NCI-H1092 (cell line): ENCODE measurements at regions not wholly inside any gene's neighbourhood (a gene's known extent, or its start where the extent isn't known, plus 50 kb on each side); places are given as distances from the start of the nearest gene placed in this dataset.

ENCODE experiments used
- DNase-seq: peaks from one replicate; lab custom pipeline; 2025; lab: John Stamatoyannopoulos, UW

DNA sequence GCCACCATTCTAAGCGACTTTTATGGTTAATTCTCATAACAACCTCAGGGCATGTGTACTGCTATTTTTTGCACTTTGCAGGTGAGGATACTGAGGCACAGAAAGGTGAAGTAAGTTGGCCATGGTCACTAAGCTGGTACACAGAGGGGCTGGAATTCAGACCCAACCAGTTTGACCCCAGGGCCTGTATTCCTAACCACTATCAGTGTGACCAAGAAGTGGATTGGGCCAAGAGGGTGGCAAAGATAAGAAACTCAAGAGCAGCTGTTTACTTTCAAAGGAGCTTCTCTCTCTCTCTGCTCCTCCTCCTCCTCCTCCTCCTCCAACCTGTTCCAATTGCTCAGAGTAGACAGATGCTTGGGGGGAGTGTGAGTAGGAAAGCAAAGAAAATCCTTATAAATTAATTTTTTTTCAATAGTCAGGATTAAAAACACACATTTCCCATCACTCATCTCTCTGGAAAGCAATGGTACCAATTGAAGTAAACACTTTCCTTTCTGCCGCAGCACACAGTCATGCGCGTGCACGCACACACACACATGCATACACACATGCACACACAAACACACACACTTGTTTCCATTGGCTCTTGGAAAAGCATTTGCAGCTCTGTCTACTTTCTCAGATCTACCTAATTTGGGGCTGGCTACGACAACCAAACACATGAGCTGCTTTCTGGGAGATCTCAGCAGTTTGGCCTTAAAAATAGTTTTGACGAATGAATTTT, 736.7 kb upstream of the WWC1 start:
- DNase-seq = no peak

DNA sequence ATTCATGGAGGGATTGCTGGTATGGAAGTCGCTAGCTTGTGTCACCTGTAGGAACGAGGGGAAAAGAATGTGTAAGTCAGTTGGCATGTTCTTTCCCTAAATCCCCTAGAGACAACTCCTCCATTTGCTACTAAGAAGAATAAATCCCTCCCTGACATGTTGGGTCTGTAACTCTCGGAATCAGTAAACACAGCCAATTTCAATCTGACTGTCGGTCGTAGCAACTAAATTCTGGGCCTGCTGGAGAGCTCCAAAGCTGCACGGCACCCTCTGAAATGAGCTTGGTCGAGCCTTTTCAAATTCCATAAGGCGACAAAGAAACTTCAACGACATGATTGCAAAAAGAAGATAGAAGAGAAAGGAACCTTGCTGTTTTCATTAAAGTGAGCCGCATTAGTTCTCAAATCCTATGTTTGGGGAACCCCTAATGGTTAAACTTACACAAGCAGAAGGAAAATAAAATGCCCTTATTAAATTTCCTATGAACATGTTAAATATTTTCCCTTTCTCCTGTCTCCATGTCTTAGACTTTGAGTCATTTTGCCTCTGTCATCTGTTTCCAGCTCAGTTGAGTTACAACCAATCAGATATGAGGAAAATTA, 735.8 kb upstream of the WWC1 start:
- no peak for DNase-seq

DNA sequence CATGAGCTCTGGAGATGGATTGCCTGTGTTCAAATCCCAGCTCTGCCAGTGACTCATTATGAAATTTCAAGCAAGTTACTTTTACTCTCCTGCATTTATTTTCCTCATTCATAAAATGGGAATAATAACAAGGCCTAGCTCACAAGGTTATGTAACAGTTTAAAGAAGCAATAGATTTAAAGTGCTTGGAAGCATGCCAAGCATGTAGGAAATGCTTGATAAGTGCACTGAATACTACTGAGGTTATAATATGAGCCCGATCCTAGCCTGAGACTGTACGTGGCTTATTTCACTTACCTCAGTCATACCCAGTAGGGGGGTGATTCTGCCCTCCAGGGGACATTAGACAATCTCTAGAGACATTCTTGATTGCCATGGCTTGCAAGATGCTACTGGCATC, 734.1 kb upstream of the WWC1 start:
- no peak for DNase-seq

DNA sequence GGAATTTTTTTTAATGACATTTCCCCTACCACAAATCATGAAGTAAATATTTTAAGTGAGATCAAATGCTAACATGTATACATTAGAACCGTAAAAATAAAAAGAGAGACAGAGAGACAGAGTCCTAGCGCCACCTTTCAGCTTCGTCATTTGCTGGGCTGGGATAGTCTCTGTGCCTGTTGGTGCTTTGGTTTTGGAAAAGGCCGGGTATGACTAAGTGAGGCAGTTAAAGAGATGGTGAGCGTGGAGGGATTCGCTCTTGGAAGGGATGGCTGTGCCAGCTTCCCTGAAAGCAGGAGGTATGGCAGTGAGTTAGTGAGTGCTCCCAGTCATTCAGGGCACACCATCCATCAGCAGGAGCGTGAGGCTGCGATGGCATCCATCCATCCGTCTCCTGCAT, 729.6 kb upstream of the WWC1 start:
- no peak for DNase-seq

DNA sequence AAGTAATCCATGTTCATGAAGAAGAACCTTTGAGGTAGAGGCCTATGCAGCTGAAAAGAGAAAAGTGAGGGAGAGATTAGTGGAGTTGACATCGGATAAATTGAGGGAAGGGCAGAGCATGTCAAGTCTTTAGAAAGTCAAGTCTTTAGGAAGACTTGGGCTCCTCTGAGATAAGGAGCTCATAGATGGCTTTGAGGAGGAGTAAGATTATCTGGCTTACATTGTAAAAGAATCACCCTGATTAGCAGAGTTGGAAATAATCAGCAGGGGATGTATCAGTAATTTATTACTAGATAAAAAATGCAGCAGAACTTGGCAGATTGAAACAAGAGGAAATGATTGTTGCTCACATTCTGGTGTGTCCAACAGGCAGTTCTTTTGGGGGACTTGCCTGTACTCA, 727.2 kb upstream of the WWC1 start:
- DNase-seq = no peak

DNA sequence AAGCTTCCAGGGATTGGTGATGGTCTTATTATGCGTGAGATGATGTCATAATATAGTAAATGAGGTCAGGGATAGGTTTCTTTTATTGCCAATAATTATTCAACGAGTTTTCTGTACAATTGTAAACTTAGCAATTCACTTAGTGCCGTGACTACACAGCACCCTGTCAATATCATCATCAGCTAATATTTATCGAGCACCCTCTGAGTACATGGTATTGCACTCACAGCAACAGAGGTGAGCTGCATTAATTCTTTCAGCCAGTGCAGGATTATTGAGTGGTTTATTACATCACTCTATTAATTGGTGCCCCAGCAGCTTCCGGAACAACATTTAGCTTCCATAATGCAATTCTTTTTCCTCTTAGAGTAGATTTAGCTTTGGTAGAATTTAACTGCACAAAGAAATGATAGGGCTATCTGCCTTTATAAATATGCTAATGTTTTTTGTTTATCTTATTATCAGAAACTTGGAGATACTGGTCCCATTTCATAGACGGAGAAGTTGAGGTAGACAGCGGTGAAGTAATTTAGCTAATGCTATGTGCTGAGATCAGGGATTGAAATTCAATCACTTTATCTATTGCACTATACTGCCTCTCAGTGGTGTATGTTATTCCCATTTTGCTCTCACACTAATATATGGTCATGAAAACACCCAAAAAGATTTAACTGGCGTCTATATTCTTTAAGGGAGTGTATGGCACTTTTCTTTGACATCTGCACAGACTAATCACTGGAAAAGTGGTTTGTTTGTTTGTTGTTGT, 726.1 kb upstream of the WWC1 start:
- no peak for DNase-seq

DNA sequence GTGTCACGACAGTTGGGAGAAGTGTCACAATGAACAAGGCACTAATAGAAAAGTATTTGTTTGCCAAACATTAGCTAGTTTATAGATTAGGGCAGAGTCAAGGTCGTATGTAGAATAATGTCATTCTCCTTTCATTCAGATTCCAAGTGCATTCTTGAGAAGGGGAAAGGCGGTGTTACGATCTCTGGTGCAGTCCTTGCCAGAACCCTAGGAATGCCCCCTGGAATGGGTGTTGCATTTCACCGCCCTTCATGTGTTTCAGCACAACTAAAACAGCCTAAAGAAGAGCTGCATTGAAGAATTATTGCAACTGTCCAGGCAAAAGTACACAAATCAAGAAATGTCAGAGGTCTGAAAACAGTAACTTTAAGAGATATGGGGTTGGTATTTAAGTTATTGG, 721.0 kb upstream of the WWC1 start:
- no peak for DNase-seq

DNA sequence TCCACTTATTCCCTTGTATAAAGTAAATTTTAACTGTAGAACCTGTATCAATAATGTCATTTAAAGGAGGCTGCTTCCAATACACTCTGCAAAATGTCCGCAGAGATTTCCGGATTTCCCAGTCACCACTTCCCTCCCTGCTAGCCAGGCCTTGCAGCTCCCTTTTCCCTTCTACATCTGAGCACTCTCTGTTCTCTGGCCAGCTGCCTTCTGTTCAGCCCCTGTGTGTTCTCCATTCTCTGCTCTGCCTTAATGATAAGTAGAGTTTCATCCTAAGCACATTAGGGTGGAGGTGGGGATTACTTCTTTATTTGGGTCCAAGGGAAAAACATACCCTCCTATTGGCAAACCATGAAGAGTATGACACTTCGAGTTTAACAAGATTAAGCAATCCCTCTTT, 719.6 kb upstream of the WWC1 start:
- DNase-seq = no peak

DNA sequence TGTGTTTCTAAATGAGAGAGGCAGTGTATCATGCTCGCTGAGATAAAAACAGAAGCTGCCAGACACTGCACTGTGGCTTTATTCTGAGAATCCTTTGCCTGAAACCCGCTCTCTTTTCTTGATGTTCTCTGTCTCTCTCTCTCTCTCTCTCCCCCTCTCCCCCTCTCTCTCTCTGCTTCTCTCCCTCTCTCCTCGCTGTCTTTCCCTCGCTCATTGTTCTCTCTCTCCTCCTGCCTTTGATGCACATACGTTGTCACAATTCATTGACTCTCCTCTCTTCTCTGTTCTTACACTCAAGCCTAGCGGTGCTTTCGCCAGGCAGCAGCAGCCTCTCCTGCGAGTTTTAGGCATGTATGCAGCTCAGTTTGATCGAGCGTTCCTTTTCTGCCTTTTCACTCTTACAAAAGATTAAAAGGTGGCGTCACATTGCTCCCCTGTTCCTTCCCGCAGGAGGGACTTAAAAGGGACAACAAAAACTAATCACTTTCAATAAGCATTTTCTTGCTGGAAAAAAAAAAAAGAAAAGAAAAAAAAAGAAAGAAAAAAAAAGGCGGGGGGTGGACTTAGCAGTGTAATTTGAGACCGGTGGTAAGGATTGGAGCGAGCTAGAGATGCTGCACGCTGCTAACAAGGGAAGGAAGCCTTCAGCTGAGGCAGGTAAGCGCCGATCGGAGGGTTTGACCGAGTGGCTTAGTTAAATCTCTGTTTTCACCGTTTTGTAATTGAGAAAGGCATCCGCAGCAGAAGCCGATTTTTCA, 717.9 kb upstream of the WWC1 start:
- DNase-seq = no peak

DNA sequence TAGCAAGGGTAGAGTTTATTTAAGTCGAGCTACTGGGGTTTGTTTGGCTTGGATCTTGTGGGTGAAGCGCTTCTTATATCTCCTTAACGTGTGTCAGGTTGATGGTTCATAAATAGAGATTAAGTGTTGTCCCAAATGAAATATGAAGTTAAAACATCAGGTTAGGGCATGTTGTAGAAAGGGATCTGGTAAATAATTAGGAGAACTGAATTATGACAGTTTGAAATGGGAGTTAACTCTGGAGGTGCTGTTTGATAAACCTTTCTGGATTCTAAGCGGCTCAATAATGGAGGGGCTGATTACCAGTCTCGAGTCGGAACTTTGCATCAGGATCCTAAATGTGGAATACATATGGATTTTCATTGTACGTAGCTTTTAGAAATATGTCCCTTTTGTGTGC, 717.0 kb upstream of the WWC1 start:
- DNase-seq = no peak

DNA sequence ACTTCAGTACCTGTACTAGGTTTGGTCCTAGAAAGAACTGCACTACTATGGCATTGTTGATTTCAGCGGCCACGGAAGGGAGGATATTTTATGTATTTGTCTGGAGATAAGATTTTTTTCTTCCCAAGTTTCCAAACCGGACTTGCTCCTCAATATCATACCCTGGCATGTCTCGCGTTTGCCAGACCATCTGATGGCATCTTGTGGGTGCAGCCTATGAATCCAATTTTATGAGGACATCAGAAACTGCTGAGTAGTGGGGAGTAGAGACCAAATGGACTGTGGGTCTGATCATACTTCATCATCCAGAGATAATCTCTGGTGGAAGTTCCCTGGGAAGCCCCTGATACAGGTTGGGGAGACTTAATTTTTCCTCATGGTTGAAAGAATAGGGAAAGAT, 716.1 kb upstream of the WWC1 start:
- no peak for DNase-seq

DNA sequence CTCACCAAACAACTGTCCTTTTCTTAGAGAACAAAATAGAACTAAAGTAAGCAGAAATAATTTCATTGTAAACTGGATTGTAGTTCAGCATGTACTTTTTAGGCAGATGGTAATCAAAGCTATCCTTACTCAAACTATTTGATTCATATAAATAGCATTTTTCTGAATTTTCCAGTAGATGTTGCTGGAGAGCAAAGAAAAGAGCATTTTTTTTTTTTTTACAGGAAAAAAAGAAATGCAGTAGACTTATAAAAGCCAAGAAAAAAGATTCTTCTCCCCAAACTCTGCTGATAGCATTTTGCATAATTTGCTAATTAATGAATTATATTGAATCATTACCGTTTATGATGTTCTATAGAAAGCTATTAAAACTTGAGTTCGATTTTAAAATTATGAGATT, 715.3 kb upstream of the WWC1 start:
- DNase-seq = no peak

DNA sequence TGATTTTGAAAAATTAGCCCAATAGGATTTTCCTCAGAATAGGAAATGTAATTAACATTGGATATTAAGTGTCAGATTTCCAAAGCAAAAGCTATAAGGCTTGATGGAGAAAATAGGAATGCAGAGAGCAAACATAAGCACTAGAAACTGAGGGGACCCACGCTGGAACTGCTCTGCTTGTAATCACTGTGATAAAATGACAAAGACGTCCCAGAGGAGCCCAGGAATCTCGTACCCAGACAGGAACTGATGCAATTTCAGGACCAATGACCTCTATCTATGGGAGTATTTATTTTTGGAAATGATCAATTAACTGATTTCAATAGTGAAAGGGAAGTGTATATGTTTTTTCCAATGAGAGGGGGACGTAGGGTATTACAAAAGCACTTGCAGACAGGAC, 714.5 kb upstream of the WWC1 start:
- DNase-seq = no peak

DNA sequence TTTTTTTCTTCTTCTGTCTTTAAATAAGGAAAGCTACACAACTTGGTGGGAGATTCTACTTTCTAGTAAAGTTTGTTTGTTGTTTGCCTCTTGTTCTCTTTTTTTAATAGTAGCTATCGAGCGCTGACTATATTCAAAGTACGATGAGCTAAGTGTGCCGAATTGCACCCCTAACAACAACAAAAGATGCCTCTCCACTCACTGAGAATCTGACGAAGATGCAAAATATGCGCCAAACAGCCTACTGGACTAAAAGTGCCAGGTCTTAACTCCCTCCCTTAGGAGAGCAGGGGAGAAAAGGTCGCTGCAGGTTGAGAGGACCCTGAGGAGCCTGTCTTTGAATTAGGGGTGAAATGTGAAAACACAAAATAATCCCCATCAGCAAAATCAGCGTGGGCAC, 713.8 kb upstream of the WWC1 start:
- no peak for DNase-seq

DNA sequence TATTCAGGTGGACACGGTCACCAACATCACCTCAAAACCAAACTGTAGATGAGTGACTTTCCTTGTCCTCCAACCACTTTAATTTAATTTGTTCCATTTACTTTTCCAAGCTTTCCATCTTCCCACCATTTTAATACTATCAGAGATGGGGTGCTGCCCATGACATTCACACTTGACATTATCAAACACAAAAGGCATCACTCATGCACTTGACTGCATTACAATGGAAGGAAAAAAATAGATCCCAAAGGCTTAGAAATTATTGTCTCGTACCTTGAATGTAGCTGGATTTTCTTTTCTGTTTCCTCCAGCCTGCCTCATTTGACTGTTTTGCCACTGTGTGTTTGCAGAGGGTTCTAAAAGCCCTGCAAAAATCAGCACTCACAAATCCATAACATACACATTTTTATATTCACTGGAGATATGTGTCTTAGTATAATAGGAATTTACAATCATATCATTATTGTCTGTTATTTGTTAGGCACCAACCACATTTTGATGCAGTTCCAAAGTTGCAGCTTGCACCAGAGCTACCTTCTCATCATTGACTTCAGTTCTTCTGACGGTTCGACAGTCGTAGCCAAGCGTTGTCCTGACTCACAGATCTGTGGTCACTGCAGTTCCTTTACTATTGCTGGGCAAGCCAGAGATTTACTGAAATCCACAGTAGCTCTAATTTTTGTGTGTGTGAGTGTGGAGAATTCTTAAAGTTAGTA, 712.3 kb upstream of the WWC1 start:
- DNase-seq = no peak

DNA sequence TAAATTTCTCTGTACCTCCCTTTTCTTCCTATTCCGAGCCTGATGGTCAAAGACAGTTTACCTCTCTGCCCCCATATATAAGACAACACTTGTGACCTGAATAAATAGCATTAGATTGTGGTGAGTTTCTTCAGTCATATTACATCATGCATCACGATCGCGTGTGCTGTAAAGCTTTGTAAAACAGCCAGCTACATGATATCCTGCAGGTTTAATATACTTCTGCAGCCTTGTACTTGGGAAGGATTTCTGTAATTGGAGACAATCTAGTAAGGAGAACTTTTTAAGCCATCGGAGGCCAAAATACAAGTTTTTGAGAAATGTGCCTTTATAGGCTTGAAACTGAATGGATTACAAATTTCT, 711.8 kb upstream of the WWC1 start:
- DNase-seq = no peak

DNA sequence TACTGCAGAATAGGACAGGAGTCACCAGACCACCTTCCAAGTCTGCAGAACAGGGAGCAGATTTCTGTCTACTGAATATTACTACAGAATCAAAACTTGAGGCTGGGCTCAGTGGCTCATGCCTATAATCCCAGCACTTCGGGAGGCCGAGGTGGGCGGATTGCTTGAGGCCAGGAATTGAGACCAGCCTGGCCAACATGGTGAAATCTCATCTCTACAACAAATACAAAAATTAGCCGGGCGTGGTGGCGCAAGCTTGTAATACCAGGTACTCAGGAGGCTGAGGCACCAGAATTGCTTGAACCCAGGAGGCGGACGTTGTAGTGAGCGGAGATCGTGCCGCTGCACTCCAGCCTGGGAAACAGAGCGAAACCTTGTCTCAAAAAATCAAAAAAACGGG, 710.8 kb upstream of the WWC1 start:
- no peak for DNase-seq

DNA sequence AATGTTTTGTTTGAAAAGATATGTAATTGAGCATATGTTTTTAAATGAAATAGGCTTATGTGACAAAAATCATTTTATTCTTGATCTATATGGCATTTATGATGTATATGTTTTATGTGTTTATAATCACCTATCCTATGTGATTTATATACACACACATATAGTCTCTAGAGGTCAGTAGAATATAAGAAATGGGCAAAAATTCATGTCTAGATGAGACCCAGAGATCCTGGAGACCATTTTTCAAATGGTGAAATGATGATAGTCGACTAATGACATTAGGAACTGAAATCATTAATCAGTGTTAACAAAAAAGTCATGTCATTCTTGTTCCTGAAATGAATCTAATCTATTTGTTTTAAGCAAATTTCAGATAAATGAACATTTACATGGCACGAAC, 709.2 kb upstream of the WWC1 start:
- no peak for DNase-seq

DNA sequence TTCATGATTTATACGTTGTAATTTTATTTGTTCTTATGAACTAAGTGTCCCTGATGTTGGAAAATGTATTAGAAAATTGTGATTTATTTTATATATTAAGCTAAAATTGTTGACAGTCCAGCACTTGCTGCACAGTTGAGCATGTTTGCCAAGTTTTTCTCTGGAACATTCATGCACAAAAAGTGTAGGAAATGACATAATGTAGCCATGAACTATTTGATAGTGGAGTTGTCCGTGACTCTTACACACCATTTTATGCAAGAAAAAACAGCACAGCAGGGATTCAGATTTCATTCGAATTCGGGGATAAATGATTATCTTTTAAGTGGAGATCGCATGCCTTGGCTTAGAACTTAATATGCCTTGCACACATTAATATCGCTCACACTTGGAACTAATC, 708.6 kb upstream of the WWC1 start:
- no peak for DNase-seq

DNA sequence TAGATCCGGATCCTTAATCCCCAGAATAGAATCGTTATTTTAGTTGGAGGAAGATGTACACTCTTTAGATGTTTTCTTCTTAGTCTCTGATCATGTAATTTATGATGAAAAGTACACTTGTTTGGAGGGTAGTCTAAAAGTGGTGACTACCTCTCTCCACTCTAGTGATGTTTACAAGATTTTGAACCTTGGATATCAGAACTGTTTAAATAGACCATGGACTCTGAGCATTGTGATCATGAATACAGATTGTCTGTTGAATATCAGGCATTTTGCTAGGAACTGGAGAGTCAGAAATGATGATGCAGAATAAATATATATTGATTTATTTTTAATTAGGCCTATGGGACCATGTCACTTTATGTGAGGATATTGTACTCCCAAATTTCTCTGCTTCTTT, 706.3 kb upstream of the WWC1 start:
- no peak for DNase-seq

DNA sequence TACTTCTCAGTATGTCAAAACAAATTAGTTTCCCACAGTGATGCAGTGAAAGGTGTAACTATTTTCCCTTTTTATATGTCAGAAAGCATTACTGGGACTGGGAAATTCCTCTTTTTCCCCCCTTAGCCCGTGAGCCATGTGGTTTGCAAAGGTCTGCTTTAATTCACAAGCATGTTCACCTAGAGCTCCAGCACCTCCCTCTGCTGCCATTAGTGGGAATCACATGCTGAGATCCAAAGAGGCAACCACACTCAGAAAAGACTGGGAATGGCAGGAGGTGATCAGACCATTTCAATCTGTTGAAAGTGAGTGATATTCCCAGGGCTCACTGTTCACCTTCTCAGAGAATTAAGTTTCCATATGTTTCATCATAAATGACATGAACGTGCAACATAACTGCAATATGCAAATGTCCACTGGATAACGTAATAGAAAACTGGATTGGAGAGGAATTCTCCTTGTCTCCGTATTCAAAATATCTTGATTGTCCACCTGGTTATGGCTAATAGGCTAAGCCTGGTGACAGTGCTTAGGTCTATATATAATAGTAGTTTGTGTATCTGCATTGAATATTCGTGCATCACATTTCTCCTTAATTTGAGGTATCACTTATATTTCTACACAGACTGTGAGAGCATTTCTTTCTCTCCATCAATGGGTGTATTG, 703.5 kb upstream of the WWC1 start:
- DNase-seq = no peak

DNA sequence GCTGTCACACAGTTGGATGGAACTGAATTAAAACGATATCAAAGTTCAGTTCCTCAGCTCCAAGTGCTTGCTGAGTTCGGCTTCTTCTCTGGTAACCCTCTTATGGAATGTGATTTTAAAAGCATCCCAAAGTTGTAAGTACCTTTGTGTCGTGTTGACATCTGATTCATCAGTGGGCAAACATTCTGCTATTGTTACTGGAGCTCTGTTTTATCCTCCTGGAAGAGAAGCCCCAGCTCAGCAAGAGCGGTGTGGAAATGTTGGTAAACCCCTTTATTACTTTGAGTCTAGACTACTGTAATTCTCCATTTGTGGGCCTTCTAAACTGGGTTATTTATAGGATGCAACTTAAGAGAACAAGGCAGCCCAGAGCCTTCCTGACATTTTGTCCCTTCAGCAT, 699.3 kb upstream of the WWC1 start:
- no peak for DNase-seq
